ENCODE measurements at regions not wholly inside any gene's neighbourhood (a gene's known extent, or its start where the extent isn't known, plus 50 kb on each side); places are given as distances from the start of the nearest gene placed in this dataset.

- Histone ChIP-seq H3K4me1 (no peaks in the 10 kb centered on the region), H3K27me3 (no peaks in the 10 kb centered on the region), H3K9me3 (no peaks in the 10 kb centered on the region), H3K4me3 (no peak overlapping the region), H3K36me3 (no peaks in the 10 kb centered on the region), H3K27ac (no peak overlapping the region)
- WGBS, 5 donors = 88 to 94% (median 91%) methylated on average over 10 to 11 of the region's 11 CpGs
- DNase-seq = no peak
- intact Hi-C loops (cut with DNase I; ENCODE audit: low total_unique reads) = no loop called here
- no peak for TF ChIP-seq POLR2AphosphoS5 (IDR thresholded peaks at IDR 0.05)
- TF ChIP-seq CTCF (IDR thresholded peaks at IDR 0.05) = no peak
- no peak for TF ChIP-seq EP300 (IDR thresholded peaks at IDR 0.05)
- TF ChIP-seq POLR2A (IDR thresholded peaks at IDR 0.05) = no peak
Observed at GRCh38 chr2:236754271-236754944, 184.8 kb downstream of the ACKR3 start.

GRCh38 chr2:236755278-236755840, 185.7 kb downstream of the ACKR3 start:
- H3K27me3 ChIP-seq = no peaks in the 10 kb centered on the region
- no peaks in the 10 kb centered on the region for H3K4me1 ChIP-seq
- no peak for DNase-seq
- no peaks in the 10 kb centered on the region for H3K9me3 ChIP-seq
- H3K36me3 ChIP-seq = no peaks in the 10 kb centered on the region
- H3K27ac ChIP-seq = no peak overlapping the region
- WGBS, 5 donors = 81 to 91% (median 86%) methylated on average over 5 of the region's 5 CpGs
- intact Hi-C loops (cut with DNase I; ENCODE audit: low total_unique reads) = no loop called here
- no peak overlapping the region for H3K4me3 ChIP-seq
- TF ChIP-seq CTCF (IDR thresholded peaks at IDR 0.05) = no peak
- TF ChIP-seq POLR2A (IDR thresholded peaks at IDR 0.05) = no peak
- no peak for TF ChIP-seq POLR2AphosphoS5 (IDR thresholded peaks at IDR 0.05)
- no peak for TF ChIP-seq EP300 (IDR thresholded peaks at IDR 0.05)

DNA sequence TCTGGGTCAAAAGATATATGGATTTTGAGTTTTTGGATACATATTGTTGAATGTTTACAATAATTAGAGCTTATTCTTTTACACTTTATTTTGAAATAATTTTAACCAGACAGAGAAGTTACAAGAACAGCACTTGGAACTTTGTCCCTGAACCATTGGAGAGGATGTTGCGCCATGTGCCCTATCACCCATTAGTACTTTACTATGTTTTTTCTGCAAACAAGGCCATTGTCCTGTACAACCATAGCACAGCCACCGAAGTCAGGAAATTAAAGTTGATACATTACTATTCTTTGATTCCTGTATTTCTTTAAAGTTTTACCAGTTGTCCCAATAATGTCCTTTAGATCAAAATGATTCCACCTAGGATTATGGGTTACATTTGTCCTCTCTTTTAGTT, 188.8 kb downstream of the ACKR3 start:
- Histone ChIP-seq H3K9me3 (no peaks in the 10 kb centered on the region), H3K36me3 (no peaks in the 10 kb centered on the region), H3K4me3 (no peak overlapping the region), H3K4me1 (no peaks in the 10 kb centered on the region), H3K27ac (no peak overlapping the region), H3K27me3 (no peaks in the 10 kb centered on the region)
- DNase-seq = no peak
- 76 to 89% (median 79%) methylated on average over 2 of the region's 2 CpGs for WGBS, 5 donors
- intact Hi-C loops (cut with DNase I; ENCODE audit: low total_unique reads) = no loop called here
- TF ChIP-seq CTCF (IDR thresholded peaks at IDR 0.05) = no peak
- no peak for TF ChIP-seq POLR2A (IDR thresholded peaks at IDR 0.05)
- no peak for TF ChIP-seq POLR2AphosphoS5 (IDR thresholded peaks at IDR 0.05)
- TF ChIP-seq EP300 (IDR thresholded peaks at IDR 0.05) = no peak

- intact Hi-C loops (cut with DNase I; ENCODE audit: low total_unique reads) = no loop called here
- no peak for DNase-seq
- H3K4me3 ChIP-seq = no peak overlapping the region
Observed at GRCh38 chr2:236760246-236760645, 190.6 kb downstream of the ACKR3 start.

More at GRCh38 chr2:236760246-236760645, 190.6 kb downstream of the ACKR3 start:
- TF ChIP-seq CTCF (IDR thresholded peaks at IDR 0.05) (no peak), EP300 (IDR thresholded peaks at IDR 0.05) (no peak), POLR2AphosphoS5 (IDR thresholded peaks at IDR 0.05) (no peak), POLR2A (IDR thresholded peaks at IDR 0.05) (no peak)
- no peak overlapping the region for H3K27ac ChIP-seq
- H3K9me3 ChIP-seq = no peaks in the 10 kb centered on the region
- no peaks in the 10 kb centered on the region for H3K27me3 ChIP-seq
- no peaks in the 10 kb centered on the region for H3K36me3 ChIP-seq
- no peaks in the 10 kb centered on the region for H3K4me1 ChIP-seq
